Endothelial cell of umbilical vein (primary cell): ENCODE measurements at regions not wholly inside any gene's neighbourhood (a gene's known extent, or its start where the extent isn't known, plus 50 kb on each side); places are given as distances from the start of the nearest gene placed in this dataset.

Experiments
- BruUV-seq: library from RNA; stranded (reverse); fragments of 400-500 nt; replicated peaks from 2 replicates; lab custom pipeline; 2021; lab: Mats Ljungman, UMichigan
- CTCF ChIA-PET: fragments of 300-600, 350-600 bp; sonication (Branson Sonifier 250); formaldehyde crosslinking; loops from one replicate; lab custom pipeline; 2021; ENCODE audit warnings: antibody characterized with exemption, inconsistent platforms; lab: Charles Lee
- POLR2A ChIA-PET: fragments of 300-600, 350-600 bp; sonication (Branson Sonifier 250); formaldehyde crosslinking; loops from one replicate; lab custom pipeline; 2021; ENCODE audit warnings: antibody characterized with exemption, inconsistent platforms; lab: Charles Lee
- DNase-seq: peaks from one replicate; pipeline ENCODE4 v3.0.0-alpha.2; 2011; ENCODE audit warnings: low read depth, low spot score
- FAIRE-seq: peaks from 2 replicates; lab custom pipeline; 2011; peaks lifted over from hg19 to GRCh38; lab: Jason Lieb, UNC
- H2AFZ ChIP-seq: 2 replicates; pipeline ENCODE4 v1.6.0; 2012; ENCODE audit warnings: low read depth, low read length, control low read depth, inconsistent platforms
- H3K27ac ChIP-seq: 2 replicates; pipeline ENCODE4 v1.5.1; 2011; ENCODE audit warnings: low read depth, mild to moderate bottlenecking, control low read depth, low read length, moderate library complexity; ENCODE audit not compliant: insufficient read depth
- H3K27me3 ChIP-seq, 2 experiments: 2 replicates each; pipeline versions ENCODE4 v1.6.0 to v1.6.1; 2011; ENCODE audit warnings: low read length in 2 of 2, mixed read lengths in 1 of 2; ENCODE audit not compliant: control insufficient read depth in 2 of 2, insufficient read depth in 2 of 2
- H3K36me3 ChIP-seq, 2 experiments: 2 replicates in 1 of 2; 3 replicates in 1 of 2; pipeline ENCODE4 v1.5.1; 2011; ENCODE audit warnings: low read length in 2 of 2, mild to moderate bottlenecking in 1 of 2, moderate library complexity in 1 of 2; ENCODE audit not compliant: control insufficient read depth in 2 of 2, insufficient read depth in 2 of 2; ENCODE audit errors: extremely low read depth in 1 of 2
- H3K4me1 ChIP-seq: 3 replicates; pipeline ENCODE4 v1.5.1; 2011; ENCODE audit warnings: mild to moderate bottlenecking, low read length; ENCODE audit not compliant: control insufficient read depth, insufficient read depth; ENCODE audit errors: extremely low read depth
- H3K4me2 ChIP-seq: 2 replicates; pipeline ENCODE4 v1.6.1; 2011; ENCODE audit warnings: low read length, control low read depth, mixed read lengths; ENCODE audit not compliant: insufficient read depth
- H3K4me3 ChIP-seq, 3 experiments: fragments of 200-600 bp in 1 of 3; sonication (generic), shearing (Covaris generic) in 1 of 3; replicated peaks in 1 of 3; 2 replicates each; pipeline ENCODE4 v1.5.1; 2011 to 2016; ENCODE audit warnings: control low read depth in 3 of 3, low read length in 3 of 3, mild to moderate bottlenecking in 2 of 3, inconsistent platforms in 1 of 3, low read depth in 1 of 3, moderate library complexity in 1 of 3; ENCODE audit not compliant: insufficient read depth in 1 of 3
- H3K79me2 ChIP-seq: 2 replicates; pipeline ENCODE4 v1.6.0; 2012; ENCODE audit warnings: low read length, inconsistent platforms; ENCODE audit not compliant: control insufficient read depth, insufficient read depth
- H3K9ac ChIP-seq: replicated peaks from 2 replicates; pipeline ENCODE3; 2011; ENCODE audit warnings: low read length, control low read depth; ENCODE audit not compliant: insufficient read depth; ENCODE audit errors: extremely low read depth
- H3K9me1 ChIP-seq: replicated peaks from 3 replicates; pipeline ENCODE4 v1.6.0; 2011; ENCODE audit warnings: mild to moderate bottlenecking, low read length; ENCODE audit not compliant: control insufficient read depth, insufficient read depth; ENCODE audit errors: extremely low read depth
- H3K9me3 ChIP-seq: replicated peaks from 2 replicates; pipeline ENCODE4 v1.5.1; 2012; ENCODE audit warnings: low read length, inconsistent platforms; ENCODE audit not compliant: control insufficient read depth, insufficient read depth
- H4K20me1 ChIP-seq: replicated peaks from 2 replicates; pipeline ENCODE3; 2011; ENCODE audit warnings: mild to moderate bottlenecking, low read length; ENCODE audit not compliant: control insufficient read depth, insufficient read depth; ENCODE audit errors: extremely low read depth
- CTCF ChIP-seq, 2 donors: IDR thresholded peaks; 1 replicate in 1 of 2; 2 replicates in 1 of 2; pipeline ENCODE4 v1.5.1; 2011; ENCODE audit warnings: low read length in 2 of 2, mild to moderate bottlenecking in 2 of 2, moderate library complexity in 2 of 2, control low read depth in 1 of 2, inconsistent platforms in 1 of 2, low read depth in 1 of 2; ENCODE audit not compliant: insufficient read depth in 1 of 2; ENCODE audit errors: extremely low read depth in 1 of 2
- EZH2 ChIP-seq: IDR thresholded peaks from 2 replicates; pipeline ENCODE4 v1.6.1; 2012; ENCODE audit warnings: borderline replicate concordance, low read depth, mild to moderate bottlenecking, moderate library complexity, low read length, inconsistent platforms; ENCODE audit not compliant: severe bottlenecking
- FOS ChIP-seq: IDR thresholded peaks from 2 replicates; pipeline ENCODE4 v1.6.1; 2011; ENCODE audit warnings: mild to moderate bottlenecking, low read length, moderate library complexity, borderline replicate concordance; ENCODE audit not compliant: insufficient read depth
- GATA2 ChIP-seq: IDR thresholded peaks from 2 replicates; pipeline ENCODE4 v1.7.0; 2011; ENCODE audit warnings: low read depth, mild to moderate bottlenecking, moderate library complexity, mixed read lengths, low read length; ENCODE audit not compliant: insufficient read length, insufficient read depth
- JUN ChIP-seq: IDR thresholded peaks from 2 replicates; pipeline ENCODE4 v1.6.1; 2011; ENCODE audit warnings: borderline replicate concordance, low read depth; ENCODE audit not compliant: insufficient read length, insufficient read depth
- MAX ChIP-seq: IDR thresholded peaks from 2 replicates; pipeline ENCODE4 v1.6.1; 2011; ENCODE audit not compliant: insufficient read depth, insufficient read length
- MYC ChIP-seq: IDR thresholded peaks from one replicate; pipeline ENCODE4 v1.6.1; 2011; ENCODE audit warnings: mild to moderate bottlenecking, low read depth, low read length
- POLR2A ChIP-seq: IDR thresholded peaks from 2 replicates; pipeline ENCODE4 v1.6.1; 2012; ENCODE audit warnings: low read depth, mild to moderate bottlenecking, control low read depth, low read length
- POLR2AphosphoS5 ChIP-seq: IDR thresholded peaks from 2 replicates; pipeline ENCODE4 v1.6.1; 2012; ENCODE audit warnings: low read depth, mild to moderate bottlenecking, control low read depth, low read length, moderate library complexity; ENCODE audit not compliant: insufficient read depth
- dilution Hi-C: fragments of 300-500 bp; cut with MboI; formaldehyde crosslinking; loops from one replicate; pipeline ENCODE4 v1.15.0; 2019; ENCODE audit warnings: low sequenced_read_pairs; ENCODE audit not compliant: extremely low pct_ligation_motif_present
- intact Hi-C: fragments of 100-400 bp; cut with micrococcal nuclease; formaldehyde crosslinking; loops from one replicate; pipeline ENCODE4 v1.10.0; 2022

GRCh38 chr2:240326886-240327285, 108.6 kb upstream of the GPC1 start:
- no peaks in the 10 kb centered on the region for H3K27me3 ChIP-seq
- H3K9me3 ChIP-seq: no peaks in the 10 kb centered on the region
- ChIA-PET CTCF (no interaction called here), POLR2A (no interaction called here)
- dilution Hi-C loops (no loop called here), intact Hi-C loops (no loop called here)
- H4K20me1 ChIP-seq: no peaks in the 10 kb centered on the region
- no TSS peak for BruUV-seq
- no peaks in the 10 kb centered on the region for H3K36me3 ChIP-seq
- no peak overlapping the region for H3K4me2 ChIP-seq
- H3K79me2 ChIP-seq: no peaks in the 10 kb centered on the region
- no peak overlapping the region for H2AFZ ChIP-seq
- no peak overlapping the region for H3K4me3 ChIP-seq
- DNase-seq: no peak
- no peak for FAIRE-seq
- no peaks in the 10 kb centered on the region for H3K9me1 ChIP-seq
- H3K9ac ChIP-seq: no peak overlapping the region
- no peaks in the 10 kb centered on the region for H3K4me1 ChIP-seq
- H3K27ac ChIP-seq: no peak overlapping the region
- no peak for TF ChIP-seq POLR2AphosphoS5
- TF ChIP-seq POLR2A: no peak
- TF ChIP-seq MAX: no peak
- no peak for TF ChIP-seq GATA2
- no peak for TF ChIP-seq MYC
- no peak for TF ChIP-seq CTCF (IDR thresholded peaks at IDR 0.05; ENCODE audit: extremely low read depth in 1 of 2, insufficient read depth in 1 of 2, low read depth in 1 of 2, low read length in 2 of 2)
- no peak for TF ChIP-seq FOS
- no peak for TF ChIP-seq EZH2
- no peak for TF ChIP-seq JUN
